Left renal pelvis (tissue), 4 donors: ENCODE measurements at regions not wholly inside any gene's neighbourhood (a gene's known extent, or its start where the extent isn't known, plus 50 kb on each side); places are given as distances from the start of the nearest gene placed in this dataset.

Experiments used
- DNase-seq, 4 donors: peaks; one replicate each; pipeline ENCODE4 v3.0.0-alpha.2; 2013; ENCODE audit warnings: low read depth in 4 of 4, low spot score in 3 of 4

GRCh38 chr2:222146488-222146887 is 152.3 kb downstream of the PAX3 start:
- no peak for DNase-seq

- no peak for DNase-seq
These were observed 156.8 kb downstream of the PAX3 start for GRCh38 chr2:222142027-222142426.

- no peak for DNase-seq
These were observed 162.6 kb downstream of the PAX3 start for GRCh38 chr2:222136106-222136630.

- no peak for DNase-seq
These were observed 164.1 kb downstream of the PAX3 start for GRCh38 chr2:222134654-222135053.

- DNase-seq: no peak
These were observed 164.9 kb downstream of the PAX3 start for GRCh38 chr2:222133897-222134296.

GRCh38 chr2:222130855-222131254 is 167.9 kb downstream of the PAX3 start:
- DNase-seq: no peak

GRCh38 chr2:222127660-222128059 is 171.1 kb downstream of the PAX3 start:
- no peak for DNase-seq

- no peak for DNase-seq
These were observed 177.9 kb downstream of the PAX3 start for GRCh38 chr2:222120933-222121332.

- DNase-seq: no peak
These were observed 183.5 kb downstream of the PAX3 start for GRCh38 chr2:222115296-222115695.

- no peak for DNase-seq
These were observed 189.7 kb downstream of the PAX3 start for GRCh38 chr2:222108957-222109585.

GRCh38 chr2:222108497-222108896 is 190.3 kb downstream of the PAX3 start:
- DNase-seq: no peak

GRCh38 chr2:222105046-222105445 is 193.8 kb downstream of the PAX3 start:
- no peak for DNase-seq

- DNase-seq: no peak
These were observed 196.0 kb downstream of the PAX3 start for GRCh38 chr2:222102575-222103349.

GRCh38 chr2:222100704-222101699 is 197.8 kb downstream of the PAX3 start:
- no peak for DNase-seq

GRCh38 chr2:222088561-222088960 is 210.2 kb downstream of the PAX3 start:
- no peak for DNase-seq

- no peak for DNase-seq
These were observed 210.8 kb downstream of the PAX3 start for GRCh38 chr2:222087998-222088397.

GRCh38 chr2:222082201-222082600 is 216.6 kb downstream of the PAX3 start:
- no peak for DNase-seq

- no peak for DNase-seq
These were observed 218.7 kb downstream of the PAX3 start for GRCh38 chr2:222080141-222080540.

- no peak for DNase-seq
These were observed 221.7 kb downstream of the PAX3 start for GRCh38 chr2:222076973-222077690.

- no peak for DNase-seq
These were observed 224.1 kb downstream of the PAX3 start for GRCh38 chr2:222074674-222075073.
